CD4-positive, alpha-beta memory T cell (primary cell): ENCODE measurements at regions not wholly inside any gene's neighbourhood (a gene's known extent, or its start where the extent isn't known, plus 50 kb on each side); places are given as distances from the start of the nearest gene placed in this dataset.

ENCODE experiments used
- CTCF ChIA-PET: fragments of 350-600 bp; sonication (Branson Sonifier 250); formaldehyde crosslinking; loops from one replicate; lab custom pipeline; 2021; ENCODE audit warnings: inconsistent platforms; ENCODE audit not compliant: partially characterized antibody; lab: Charles Lee
- POLR2A ChIA-PET: fragments of 350-600 bp; sonication (Branson Sonifier 250); formaldehyde crosslinking; loops from one replicate; lab custom pipeline; 2021; ENCODE audit not compliant: partially characterized antibody; lab: Charles Lee
- DNase-seq, 5 donors: peaks; one replicate each; pipeline versions ENCODE4 v3.0.0 to v3.0.0-alpha.2; 2020 to 2022; ENCODE audit warnings: mixed read lengths in 1 of 5
- H3K27ac ChIP-seq: one replicate; pipeline ENCODE4 v1.7.0; 2013; ENCODE audit warnings: low read depth, low read length
- H3K27me3 ChIP-seq: 2 replicates; pipeline ENCODE4 v1.7.0; 2013; ENCODE audit warnings: mild to moderate bottlenecking, low read length, moderate library complexity; ENCODE audit not compliant: insufficient read depth
- H3K36me3 ChIP-seq: 2 replicates; pipeline ENCODE4 v1.7.0; 2013; ENCODE audit warnings: mild to moderate bottlenecking, low read length, moderate library complexity; ENCODE audit not compliant: insufficient read depth
- H3K4me1 ChIP-seq: 2 replicates; pipeline ENCODE4 v1.7.0; 2013; ENCODE audit warnings: mild to moderate bottlenecking, low read length, moderate library complexity; ENCODE audit not compliant: insufficient read depth
- H3K4me3 ChIP-seq, 2 donors: one replicate each; pipeline ENCODE4 v1.7.0; 2013; ENCODE audit warnings: low read length in 2 of 2, mild to moderate bottlenecking in 1 of 2
- H3K9me3 ChIP-seq, 2 donors: one replicate each; pipeline ENCODE4 v1.7.0; 2013; ENCODE audit warnings: low read length in 2 of 2, control low read depth in 1 of 2; ENCODE audit not compliant: control insufficient read depth in 1 of 2
- H3K27ac Mint-ChIP-seq, 7 donors: one replicate each; pipeline ENCODE4 v1.8.0; 2020 to 2021; ENCODE audit warnings: mixed read lengths in 7 of 7, mild to moderate bottlenecking in 6 of 7, inconsistent platforms in 3 of 7, moderate library complexity in 3 of 7
- H3K27me3 Mint-ChIP-seq, 2 donors: one replicate each; pipeline ENCODE4 v1.8.0; 2020 to 2021; ENCODE audit warnings: mixed read lengths in 2 of 2
- H3K36me3 Mint-ChIP-seq, 2 donors: one replicate each; pipeline ENCODE4 v1.8.0; 2020 to 2021; ENCODE audit warnings: mixed read lengths in 2 of 2, inconsistent platforms in 1 of 2, mild to moderate bottlenecking in 1 of 2
- H3K4me1 Mint-ChIP-seq, 4 donors: one replicate each; pipeline ENCODE4 v1.8.0; 2020 to 2021; ENCODE audit warnings: mixed read lengths in 4 of 4, mild to moderate bottlenecking in 1 of 4
- H3K4me3 Mint-ChIP-seq, 8 donors: one replicate each; pipeline ENCODE4 v1.8.0; 2020 to 2021; ENCODE audit warnings: mixed read lengths in 8 of 8, mild to moderate bottlenecking in 7 of 8, moderate library complexity in 6 of 8, inconsistent platforms in 3 of 8
- H3K9me3 Mint-ChIP-seq, 8 donors: one replicate each; pipeline ENCODE4 v1.8.0; 2020 to 2021; ENCODE audit warnings: mixed read lengths in 8 of 8, mild to moderate bottlenecking in 5 of 8, inconsistent platforms in 3 of 8, moderate library complexity in 1 of 8
- intact Hi-C: fragments of 100-400 bp; cut with micrococcal nuclease; formaldehyde crosslinking; loops from one replicate; pipeline ENCODE4 v1.15.1; 2023

DNA sequence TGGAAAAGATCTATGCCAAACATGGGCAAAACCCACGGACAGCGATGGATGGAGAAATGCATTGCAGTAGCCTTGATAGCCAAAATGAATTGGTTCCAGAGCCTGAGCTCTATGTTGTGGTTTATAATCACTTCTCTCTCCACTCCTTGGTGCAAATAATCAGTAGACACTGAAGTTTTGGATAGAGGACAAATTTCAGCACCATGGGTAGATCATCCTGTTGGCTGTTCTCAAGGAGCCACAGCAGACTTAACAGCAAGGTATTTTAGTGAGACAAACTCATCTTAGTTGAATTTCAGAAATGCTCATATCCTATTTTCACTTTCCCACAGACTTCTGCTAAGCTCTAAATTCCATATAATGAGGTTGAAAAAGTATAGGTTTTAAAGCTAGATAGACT lies 88.3 kb upstream of the CCL1 start:
- no peak overlapping the region for H3K27ac ChIP-seq
- H3K36me3 ChIP-seq, result no peaks in the 10 kb centered on the region
- ChIA-PET POLR2A (no interaction called here), CTCF (no interaction called here)
- Mint-ChIP-seq H3K9me3 (no peaks in the 10 kb centered on the region), H3K27ac (no peak overlapping the region), H3K36me3 (no peaks in the 10 kb centered on the region), H3K27me3 (peaks cover 15 to 29% of the 10 kb centered on the region in 2 donors), H3K4me3 (no peak overlapping the region), H3K4me1 (no peaks in the 10 kb centered on the region)
- no peaks in the 10 kb centered on the region for H3K4me1 ChIP-seq
- no peak overlapping the region for H3K4me3 ChIP-seq
- intact Hi-C loops, result no loop called here
- no peak for DNase-seq
- H3K27me3 ChIP-seq, result no peaks in the 10 kb centered on the region
- no peaks in the 10 kb centered on the region for H3K9me3 ChIP-seq

DNA sequence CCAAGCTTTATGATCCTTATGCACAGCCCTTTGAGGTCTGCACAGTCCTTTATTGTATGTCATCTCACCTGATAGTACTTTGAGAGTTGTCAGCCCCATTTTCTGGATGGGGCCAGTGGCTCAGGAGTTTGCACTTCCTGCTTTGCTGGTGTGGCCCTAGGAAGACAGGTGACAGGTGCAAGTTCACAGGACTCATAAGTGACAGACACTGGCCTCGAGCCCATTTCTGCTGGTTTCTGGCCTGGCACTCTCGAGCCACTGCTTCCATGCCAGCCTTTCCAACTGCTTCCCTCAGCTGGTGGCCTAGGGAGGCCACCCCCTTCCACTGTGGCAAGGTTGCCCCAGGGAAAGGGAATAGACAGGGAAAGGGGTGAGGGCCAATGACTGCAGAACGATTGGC lies 84.4 kb upstream of the CCL1 start:
- CTCF ChIA-PET, result no interaction called here
- H3K27ac ChIP-seq, result no peak overlapping the region
- no peak overlapping the region for H3K4me3 ChIP-seq
- no peaks in the 10 kb centered on the region for H3K4me1 ChIP-seq
- no peaks in the 10 kb centered on the region for H3K27me3 ChIP-seq
- no peak overlapping the region for H3K27ac Mint-ChIP-seq
- no peak overlapping the region for H3K4me3 Mint-ChIP-seq
- no peaks in the 10 kb centered on the region for H3K36me3 ChIP-seq
- no peaks in the 10 kb centered on the region for H3K4me1 Mint-ChIP-seq
- H3K27me3 Mint-ChIP-seq, result peaks cover 11 to 29% of the 10 kb centered on the region in 2 donors
- no peaks in the 10 kb centered on the region for H3K36me3 Mint-ChIP-seq
- no peaks in the 10 kb centered on the region for H3K9me3 ChIP-seq
- intact Hi-C loops, result no loop called here
- H3K9me3 Mint-ChIP-seq, result no peaks in the 10 kb centered on the region
- POLR2A ChIA-PET, result interaction anchor here (0.6 kb wide), 1 partner anchor 1366 kb away, joined by 3 read pairs; no protein-coding TSS in a partner anchor
- DNase-seq, result no peak

DNA sequence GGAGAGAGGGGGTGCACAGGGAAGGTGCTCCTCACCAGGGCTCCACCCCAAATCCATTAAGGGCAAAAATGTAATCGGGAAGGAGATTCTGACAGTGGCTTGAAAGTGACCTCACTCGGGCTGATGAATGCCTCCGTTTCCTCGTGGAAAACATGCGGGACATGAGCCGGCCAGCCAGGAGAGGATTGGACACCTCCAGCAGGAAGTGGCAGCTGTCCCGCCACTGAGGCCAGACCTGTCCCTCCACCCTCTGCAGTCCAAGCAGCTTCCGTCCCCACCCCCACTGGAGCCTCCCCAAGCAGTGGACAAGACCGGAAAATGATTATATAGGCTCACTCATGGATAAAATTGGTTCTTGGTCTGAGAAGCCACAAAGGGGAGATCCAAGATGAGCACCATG lies 82.1 kb upstream of the CCL1 start:
- H3K9me3 ChIP-seq, result no peaks in the 10 kb centered on the region

DNA sequence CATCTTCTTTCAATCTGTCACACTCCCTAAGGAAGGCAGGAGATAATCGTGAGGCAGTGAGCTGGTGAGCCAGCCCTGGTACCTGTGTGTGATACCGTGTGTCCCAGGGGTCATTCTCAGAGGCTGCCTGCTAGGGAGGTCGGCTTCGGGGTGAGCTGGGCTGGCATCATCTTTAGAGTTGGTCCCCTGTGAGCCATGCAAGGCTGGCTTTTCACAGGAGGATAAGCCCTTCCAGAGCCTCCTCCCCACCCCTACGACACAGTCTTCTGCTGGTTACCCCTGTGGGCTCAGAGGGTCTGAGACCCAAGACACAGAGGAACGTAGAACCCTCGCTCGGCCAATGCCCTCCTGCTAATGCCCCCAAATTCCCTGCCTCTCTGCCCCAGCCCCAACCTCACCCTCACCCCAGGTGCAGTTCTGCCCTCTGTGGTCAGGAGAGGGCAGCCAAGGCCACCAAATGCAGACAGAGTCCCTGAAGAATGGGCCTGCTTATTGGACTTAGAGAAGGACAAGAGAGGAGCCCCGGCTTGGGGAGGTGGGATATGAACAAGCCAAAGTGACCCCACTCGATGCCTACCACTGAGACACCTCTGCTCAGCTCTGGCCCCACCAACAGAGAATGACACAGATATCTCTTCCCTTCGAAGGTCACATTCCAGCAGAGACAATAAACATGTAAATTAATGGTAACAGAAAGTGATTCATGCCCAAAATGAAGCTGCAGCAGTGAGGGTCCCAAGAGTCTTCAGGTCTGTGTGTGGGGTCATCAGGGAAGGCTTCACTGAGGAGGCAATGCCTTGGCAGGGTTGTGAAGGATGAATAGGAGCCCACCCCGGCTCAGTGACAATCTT lies 80.8 kb upstream of the CCL1 start:
- H3K27me3 Mint-ChIP-seq, result peaks cover 16 to 29% of the 10 kb centered on the region in 2 donors
- intact Hi-C loops, result no loop called here
- CTCF ChIA-PET, result interaction anchor here (1.4 kb wide), 1 partner anchor 24 kb away, joined by 3 read pairs; no protein-coding TSS in a partner anchor

More for the DNA sequence above, 82.1 kb upstream of the CCL1 start:
- H3K27ac Mint-ChIP-seq, result peak overlapping the region in 1 of 7 donors; percentile 15
- H3K36me3 Mint-ChIP-seq, result no peaks in the 10 kb centered on the region
- H3K4me3 ChIP-seq, result no peak overlapping the region
- H3K27me3 Mint-ChIP-seq, result peaks cover 16 to 31% of the 10 kb centered on the region in 2 donors
- H3K27me3 ChIP-seq, result no peaks in the 10 kb centered on the region
- H3K9me3 Mint-ChIP-seq, result peaks cover 0 to 2% (median 0%) of the 10 kb centered on the region in 8 donors
- H3K36me3 ChIP-seq, result no peaks in the 10 kb centered on the region
- CTCF ChIA-PET, result no interaction called here
- no peak for DNase-seq
- H3K27ac ChIP-seq, result no peak overlapping the region
- no peak overlapping the region for H3K4me3 Mint-ChIP-seq
- H3K4me1 ChIP-seq, result no peaks in the 10 kb centered on the region
- H3K4me1 Mint-ChIP-seq, result no peaks in the 10 kb centered on the region
- POLR2A ChIA-PET, result no interaction called here
- intact Hi-C loops, result no loop called here

DNA sequence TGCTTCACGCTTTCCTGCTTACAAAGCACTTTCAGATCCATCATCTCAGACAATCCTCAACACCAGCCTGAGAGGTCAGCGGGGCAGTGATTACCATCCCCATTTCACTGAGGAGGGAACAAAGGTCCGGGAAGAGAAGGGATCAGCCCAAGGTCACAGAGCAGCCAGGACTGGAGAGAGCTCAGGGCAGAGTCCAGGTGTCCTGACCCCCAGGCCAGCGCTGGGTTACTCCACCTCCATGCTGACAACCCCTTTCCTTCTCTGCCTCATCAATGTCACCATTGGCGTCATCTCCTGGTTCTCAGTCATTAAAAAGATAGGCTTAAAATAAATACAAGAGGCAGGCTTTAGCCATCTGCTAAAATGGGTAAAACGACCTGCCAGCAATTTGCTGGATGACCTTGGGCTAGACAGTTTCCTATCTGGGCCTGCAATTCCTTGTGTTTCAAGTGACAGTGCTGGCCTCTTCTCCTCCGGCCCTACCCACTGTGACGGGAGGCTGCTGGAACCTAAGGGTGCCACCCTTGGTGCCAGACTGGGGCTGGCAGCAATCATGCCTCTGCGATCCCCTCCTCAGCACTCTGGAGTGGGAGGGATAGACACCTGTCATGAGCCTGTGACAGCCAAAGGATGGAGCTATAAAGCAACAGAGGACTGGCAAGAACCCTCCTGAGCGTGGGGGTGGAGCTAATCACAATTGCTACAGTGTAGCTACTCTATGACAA lies 79.5 kb upstream of the CCL1 start:
- Histone ChIP-seq H3K27ac (no peak overlapping the region), H3K9me3 (no peaks in the 10 kb centered on the region), H3K27me3 (no peaks in the 10 kb centered on the region), H3K36me3 (no peaks in the 10 kb centered on the region), H3K4me1 (no peaks in the 10 kb centered on the region), H3K4me3 (no peak overlapping the region)
- ChIA-PET POLR2A (no interaction called here), CTCF (interaction anchor here (1.4 kb wide), 1 partner anchor 22 kb away, joined by 3 read pairs; no protein-coding TSS in a partner anchor)
- intact Hi-C loops, result no loop called here
- H3K27me3 Mint-ChIP-seq, result peaks cover 12 to 29% of the 10 kb centered on the region in 2 donors
- H3K27ac Mint-ChIP-seq, result no peak overlapping the region
- no peaks in the 10 kb centered on the region for H3K4me1 Mint-ChIP-seq
- no peak for DNase-seq
- H3K36me3 Mint-ChIP-seq, result no peaks in the 10 kb centered on the region
- no peak overlapping the region for H3K4me3 Mint-ChIP-seq
- peaks cover 0 to 2% (median 0%) of the 10 kb centered on the region in 8 donors for H3K9me3 Mint-ChIP-seq

More for the DNA sequence above, 80.8 kb upstream of the CCL1 start:
- no peak overlapping the region for H3K27ac Mint-ChIP-seq
- H3K27me3 ChIP-seq, result no peaks in the 10 kb centered on the region
- H3K36me3 ChIP-seq, result no peaks in the 10 kb centered on the region
- H3K9me3 ChIP-seq, result no peaks in the 10 kb centered on the region
- H3K4me1 Mint-ChIP-seq, result no peaks in the 10 kb centered on the region
- no peaks in the 10 kb centered on the region for H3K36me3 Mint-ChIP-seq
- no peak for DNase-seq
- H3K4me1 ChIP-seq, result no peaks in the 10 kb centered on the region
- H3K9me3 Mint-ChIP-seq, result peaks cover 0 to 2% (median 0%) of the 10 kb centered on the region in 8 donors
- H3K4me3 Mint-ChIP-seq, result no peak overlapping the region
- no peak overlapping the region for H3K4me3 ChIP-seq
- no peak overlapping the region for H3K27ac ChIP-seq
- POLR2A ChIA-PET, result no interaction called here

DNA sequence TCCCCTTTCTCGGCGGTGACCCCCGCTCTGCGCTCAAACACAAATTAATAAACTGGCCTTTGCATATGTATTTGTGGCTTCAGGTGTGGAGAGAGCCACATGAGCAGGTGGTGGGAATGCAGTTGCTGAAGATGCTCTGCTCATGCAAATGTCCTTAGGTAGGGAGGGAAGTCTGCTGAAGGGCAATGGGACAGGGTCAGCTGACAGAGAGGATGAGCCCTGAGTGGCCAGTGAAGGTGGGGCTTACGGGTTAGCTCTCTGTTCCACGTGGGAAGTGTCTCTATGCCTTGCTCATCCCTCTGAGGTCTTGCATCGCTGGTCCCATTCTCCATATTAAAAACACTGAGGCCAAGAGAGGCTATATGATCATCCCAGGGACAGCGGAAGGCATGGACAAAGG lies 74.2 kb upstream of the CCL1 start:
- Histone ChIP-seq H3K27me3 (no peaks in the 10 kb centered on the region), H3K4me1 (no peaks in the 10 kb centered on the region), H3K4me3 (no peak overlapping the region), H3K27ac (no peak overlapping the region), H3K36me3 (no peaks in the 10 kb centered on the region), H3K9me3 (no peaks in the 10 kb centered on the region)
- Mint-ChIP-seq H3K27ac (no peak overlapping the region), H3K4me3 (no peak overlapping the region), H3K9me3 (peaks cover 0 to 2% (median 0%) of the 10 kb centered on the region in 8 donors), H3K27me3 (peaks cover 6 to 17% of the 10 kb centered on the region in 2 donors), H3K4me1 (no peaks in the 10 kb centered on the region), H3K36me3 (no peaks in the 10 kb centered on the region)
- no peak for DNase-seq
- intact Hi-C loops, result no loop called here
- CTCF ChIA-PET, result no interaction called here
- POLR2A ChIA-PET, result no interaction called here

DNA sequence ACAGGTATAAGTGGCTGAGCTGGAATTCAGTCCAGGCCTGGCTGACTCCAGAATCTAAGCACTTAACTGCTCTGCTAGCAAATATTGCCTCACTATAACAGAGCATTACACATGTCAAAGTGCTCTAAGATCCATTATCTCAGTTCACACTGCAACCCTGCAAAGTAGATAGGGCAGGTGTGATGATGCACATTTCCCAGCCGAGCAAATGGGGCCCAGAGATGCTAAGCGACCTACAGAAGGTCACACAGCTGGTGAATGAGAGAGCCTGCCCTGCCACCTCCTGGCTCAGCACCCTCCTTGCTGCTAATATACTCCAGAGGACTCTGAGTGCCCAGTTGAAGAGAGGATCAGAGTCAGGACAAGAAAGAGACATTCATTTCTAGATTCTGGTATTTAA lies 73.6 kb upstream of the CCL1 start:
- no peaks in the 10 kb centered on the region for H3K36me3 ChIP-seq
- peaks cover 0 to 2% (median 0%) of the 10 kb centered on the region in 8 donors for H3K9me3 Mint-ChIP-seq
- H3K4me1 Mint-ChIP-seq, result no peaks in the 10 kb centered on the region
- CTCF ChIA-PET, result interaction anchor here (1.4 kb wide), 1 partner anchor 14 kb away, joined by 4 read pairs; no protein-coding TSS in a partner anchor
- H3K36me3 Mint-ChIP-seq, result no peaks in the 10 kb centered on the region
- no peak overlapping the region for H3K27ac ChIP-seq
- no peak overlapping the region for H3K4me3 ChIP-seq
- H3K4me3 Mint-ChIP-seq, result no peak overlapping the region
- no peak overlapping the region for H3K27ac Mint-ChIP-seq
- no peaks in the 10 kb centered on the region for H3K27me3 ChIP-seq
- no peaks in the 10 kb centered on the region for H3K9me3 ChIP-seq
- intact Hi-C loops, result no loop called here
- no peaks in the 10 kb centered on the region for H3K4me1 ChIP-seq
- no peak for DNase-seq
- peaks cover 6 to 17% of the 10 kb centered on the region in 2 donors for H3K27me3 Mint-ChIP-seq
- POLR2A ChIA-PET, result no interaction called here
